Glomerular visceral epithelial cell (primary cell): ENCODE measurements at regions not wholly inside any gene's neighbourhood (a gene's known extent, or its start where the extent isn't known, plus 50 kb on each side); places are given as distances from the start of the nearest gene placed in this dataset.

Source experiments
- DNase-seq: peaks from one replicate; pipeline ENCODE4 v3.0.0-alpha.2; 2016; ENCODE audit errors: extremely low spot score

GRCh38 chr2:42108852-42109251 is 60.3 kb upstream of the EML4 start:
- no peak for DNase-seq

GRCh38 chr2:42109959-42110640 is 59.1 kb upstream of the EML4 start:
- no peak for DNase-seq

DNA sequence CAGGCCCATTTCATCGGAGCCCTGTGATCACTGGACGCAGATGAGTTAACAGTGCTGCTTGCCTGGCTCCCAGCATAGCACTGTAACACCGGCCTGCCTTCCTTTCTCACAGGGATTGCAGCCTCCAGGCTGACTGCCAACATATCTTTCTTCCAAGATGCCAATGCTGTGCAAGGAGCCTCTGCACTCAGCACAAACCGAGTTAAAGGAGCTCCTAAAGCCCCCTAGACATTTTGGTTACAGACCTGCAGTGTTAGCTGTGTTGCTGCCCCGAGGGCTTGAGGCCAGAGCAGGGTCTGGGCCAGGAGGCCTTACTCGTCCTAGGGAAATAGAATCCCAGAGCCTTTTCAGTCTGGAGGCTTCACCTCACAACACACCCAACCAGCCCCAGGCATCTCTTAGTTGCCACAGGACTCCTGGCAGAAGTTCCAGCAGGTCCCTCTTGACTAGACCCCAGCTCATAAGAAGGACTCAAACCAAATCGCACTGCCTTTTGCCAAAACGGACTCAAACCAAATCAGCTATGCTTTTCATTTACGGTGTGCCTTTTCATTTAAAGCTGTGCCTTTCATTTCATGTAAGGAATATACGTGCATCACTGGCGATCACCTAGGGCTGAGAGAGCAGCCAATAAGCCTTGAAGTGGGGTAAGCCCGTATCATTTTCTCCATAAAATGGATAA is 58.4 kb upstream of the EML4 start:
- no peak for DNase-seq

DNA sequence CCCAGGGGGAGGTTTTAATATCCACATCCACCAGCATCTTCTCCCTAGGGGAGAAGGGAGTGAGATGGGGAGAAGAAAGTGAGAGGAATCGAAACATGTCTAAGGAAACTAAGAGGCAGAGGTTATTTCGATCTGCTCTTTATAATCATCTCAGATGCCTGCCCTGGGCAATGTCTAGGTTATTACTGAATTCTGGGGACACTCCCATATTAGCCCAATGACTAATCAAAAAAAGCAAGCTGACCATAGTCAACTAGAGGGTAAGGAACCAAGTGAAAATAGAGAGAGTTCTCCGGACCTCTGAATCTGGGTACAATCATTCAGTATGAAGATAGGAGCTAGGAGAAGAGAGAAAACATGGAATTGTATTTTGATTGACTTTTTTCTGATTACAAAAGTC is 56.7 kb upstream of the EML4 start:
- DNase-seq, result no peak

DNA sequence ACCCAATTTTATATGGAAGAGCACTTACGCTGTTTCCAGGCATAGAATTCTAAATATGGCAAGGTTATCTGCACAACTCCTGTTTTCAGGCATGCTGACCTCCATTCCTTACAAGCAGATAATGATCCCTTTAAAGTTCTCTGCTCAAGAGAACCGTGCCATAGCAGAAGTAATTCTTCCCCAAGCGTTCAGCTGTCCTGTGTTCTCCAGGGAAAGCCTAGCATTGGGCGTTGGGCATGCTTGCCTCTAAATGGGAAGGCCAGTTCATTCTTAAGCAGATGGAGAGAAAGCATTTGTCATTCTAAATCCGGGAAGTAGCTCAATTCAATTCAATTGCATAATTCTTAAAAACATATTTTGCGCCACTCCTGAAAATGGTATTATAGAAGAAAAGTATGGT is 55.7 kb upstream of the EML4 start:
- DNase-seq, result no peak

DNA sequence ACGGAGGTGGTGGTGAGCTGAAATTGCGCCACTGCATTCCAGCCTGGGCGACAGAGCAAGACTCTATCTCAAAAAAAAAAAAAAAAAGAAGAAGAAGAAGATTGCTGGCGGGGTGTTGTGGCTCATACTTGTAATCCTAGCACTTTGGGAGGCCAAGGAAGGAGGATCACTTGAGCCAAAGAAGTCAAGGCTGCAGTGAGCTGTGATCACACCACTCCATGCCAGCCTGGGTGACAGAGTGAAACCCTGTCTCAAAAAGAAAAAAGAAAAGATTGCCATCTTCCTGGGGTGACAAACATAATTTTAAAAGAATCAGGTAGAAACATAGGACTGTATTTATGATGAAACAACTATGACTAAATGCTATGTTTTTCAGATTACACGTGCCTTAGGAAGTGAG is 55.1 kb upstream of the EML4 start:
- no peak for DNase-seq

DNA sequence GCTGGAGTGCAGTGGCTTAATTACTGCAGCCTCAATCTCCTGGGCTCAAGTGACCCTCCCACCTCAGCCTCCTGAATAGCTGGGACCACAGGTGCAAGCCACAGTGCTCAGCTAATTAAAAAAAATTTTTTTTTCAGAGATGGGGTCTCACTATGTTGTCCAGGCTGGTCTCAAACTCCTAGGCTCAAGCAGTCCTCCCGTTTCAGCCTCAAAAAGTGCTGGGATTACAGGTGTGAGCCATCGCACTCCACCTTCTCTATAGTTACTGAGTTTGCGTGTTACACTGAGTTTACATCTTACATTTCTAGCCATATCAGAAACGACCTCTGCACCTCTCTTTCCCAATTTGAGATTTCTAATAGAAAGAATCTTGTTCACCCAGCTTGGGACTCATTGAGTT is 53.6 kb upstream of the EML4 start:
- DNase-seq, result no peak

GRCh38 chr2:42116195-42117181 is 52.7 kb upstream of the EML4 start:
- DNase-seq, result no peak

GRCh38 chr2:42117182-42117579 is 52.0 kb upstream of the EML4 start:
- DNase-seq, result no peak

DNA sequence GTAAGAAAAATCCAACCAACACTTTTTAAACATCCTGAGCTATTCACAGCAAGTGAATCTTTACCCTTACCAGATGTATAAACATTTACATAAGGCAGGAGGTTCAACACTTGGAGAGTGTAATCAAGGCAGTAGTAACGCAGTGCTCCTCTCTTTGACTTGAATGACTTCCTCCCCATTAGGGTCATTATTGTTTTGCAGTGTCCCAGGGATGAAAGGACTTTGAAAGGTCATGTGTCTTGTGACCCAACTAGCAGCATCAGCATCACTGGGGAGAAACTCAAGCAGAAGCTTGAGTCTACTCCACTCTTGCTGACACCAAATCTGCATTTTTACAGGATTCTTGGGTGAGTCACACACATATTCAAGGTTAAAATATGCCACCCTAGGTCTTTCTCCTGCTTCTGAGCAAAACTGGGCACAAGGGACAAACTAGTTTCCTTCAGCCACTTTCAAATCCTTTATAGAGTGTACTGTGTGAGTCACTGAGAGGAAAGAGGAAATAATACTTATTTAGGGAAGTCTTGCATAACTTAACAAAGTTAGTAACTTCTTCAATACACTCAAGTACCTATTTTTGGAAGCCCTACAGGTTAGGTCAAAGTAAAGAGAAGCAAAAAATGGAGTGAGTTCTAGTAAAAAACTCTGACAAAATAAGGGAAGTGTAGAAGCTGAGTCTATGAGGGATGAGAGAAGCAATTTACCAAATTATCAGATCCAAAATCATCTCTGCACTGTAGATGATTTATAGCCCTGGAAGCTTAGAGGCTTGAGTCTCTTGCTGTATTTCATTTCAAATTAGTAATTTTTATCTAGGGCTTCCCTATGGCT is 51.0 kb upstream of the EML4 start:
- DNase-seq, result peak; percentile 57

- DNase-seq, result no peak
These were observed 50.2 kb upstream of the EML4 start for GRCh38 chr2:42118754-42119569.
